K562 (cell line): ENCODE measurements at regions not wholly inside any gene's neighbourhood (a gene's known extent, or its start where the extent isn't known, plus 50 kb on each side); places are given as distances from the start of the nearest gene placed in this dataset.

Experiments used
- ATAC-seq: fragments of 200-7000 bp; cut with Tn5 transposase; 3 replicates; pipeline ENCODE4 v1.9.1; 2020; ENCODE audit warnings: moderate library complexity
- BruUV-seq: library from RNA; stranded (reverse); fragments of 400-500 nt; replicated peaks from 2 replicates; lab custom pipeline; 2021; lab: Mats Ljungman, UMichigan
- CTCF ChIA-PET: fragments of 300-600 bp; formaldehyde crosslinking; extraction: SDS; loops from one replicate; lab custom pipeline; 2021; ENCODE audit warnings: low intra/inter-chr PET ratio; lab: Yijun Ruan, JAX
- POLR2A ChIA-PET: fragments of 300-600, 350-650 bp; sonication (Branson Sonifier 250); formaldehyde crosslinking; extraction: SDS; loops from one replicate; lab custom pipeline; 2021; ENCODE audit warnings: antibody characterized with exemption, inconsistent platforms; lab: Yijun Ruan, JAX
- DNase-seq, 4 experiments: peaks; one replicate each; pipeline versions ENCODE4 v3.0.0 to v3.0.0-alpha.2; 2011 to 2018; ENCODE audit warnings: low spot score in 3 of 4, mixed read lengths in 3 of 4; ENCODE audit errors: extremely low read depth in 1 of 4
- FAIRE-seq: peaks from 2 replicates; lab custom pipeline; 2011; peaks lifted over from hg19 to GRCh38; lab: Jason Lieb, UNC
- H2AFZ ChIP-seq: 2 replicates; pipeline ENCODE4 v1.6.0; 2011; ENCODE audit warnings: low read depth, low read length, control low read depth, inconsistent platforms
- H3K27ac ChIP-seq: fragments of 200-600 bp; 3 replicates; pipeline ENCODE4 v1.8.0; 2011; ENCODE audit warnings: low read depth, mild to moderate bottlenecking, control low read depth, inconsistent platforms, low read length, moderate library complexity, mixed read lengths; ENCODE audit errors: extremely low read depth
- H3K27me3 ChIP-seq, 2 experiments: fragments of 300-600 bp in 1 of 2; 2 replicates in 1 of 2; 3 replicates in 1 of 2; pipeline versions ENCODE4 v1.6.0 to v1.8.0; 2011; ENCODE audit warnings: inconsistent platforms in 2 of 2, low read length in 2 of 2, mild to moderate bottlenecking in 1 of 2, mixed read lengths in 1 of 2, moderate library complexity in 1 of 2; ENCODE audit not compliant: control insufficient read depth in 2 of 2, insufficient read depth in 2 of 2
- H3K36me3 ChIP-seq: fragments of 300-600 bp; 3 replicates; pipeline ENCODE4 v1.8.0; 2011; ENCODE audit warnings: mild to moderate bottlenecking, low read length, inconsistent platforms; ENCODE audit not compliant: control insufficient read depth, insufficient read depth
- H3K4me1 ChIP-seq, 2 experiments: fragments of 200-600 bp in 1 of 2; replicated peaks in 1 of 2; 2 replicates in 1 of 2; 3 replicates in 1 of 2; pipeline versions ENCODE4 v1.5.1 to v1.8.0; 2011; ENCODE audit warnings: inconsistent platforms in 2 of 2, low read length in 2 of 2, mild to moderate bottlenecking in 1 of 2, mixed read lengths in 1 of 2, moderate library complexity in 1 of 2; ENCODE audit not compliant: control insufficient read depth in 2 of 2, insufficient read depth in 2 of 2
- H3K4me2 ChIP-seq: 2 replicates; pipeline ENCODE4 v1.6.1; 2011; ENCODE audit warnings: low read length, control low read depth, inconsistent platforms, mixed read lengths; ENCODE audit not compliant: insufficient read depth
- H3K4me3 ChIP-seq: fragments of 200-600 bp; sonication (generic), shearing (Covaris generic); 2 replicates; pipeline ENCODE4 v1.5.1; 2016; ENCODE audit warnings: control low read depth, inconsistent platforms
- H3K79me2 ChIP-seq: fragments of 200-600 bp; 3 replicates; pipeline ENCODE4 v1.8.0; 2011; ENCODE audit warnings: low read length, inconsistent platforms; ENCODE audit not compliant: control insufficient read depth, insufficient read depth
- H3K9ac ChIP-seq, 2 experiments: 2 replicates each; pipeline versions ENCODE4 v1.6.0 to v1.6.1; 2011; ENCODE audit warnings: low read depth in 2 of 2, low read length in 2 of 2, control low read depth in 1 of 2, inconsistent platforms in 1 of 2, mild to moderate bottlenecking in 1 of 2, mixed read lengths in 1 of 2; ENCODE audit not compliant: insufficient read depth in 1 of 2
- H3K9me1 ChIP-seq: one replicate; pipeline ENCODE4 v1.6.0; 2011; ENCODE audit warnings: inconsistent platforms, mild to moderate bottlenecking, low read length, moderate library complexity; ENCODE audit not compliant: control insufficient read depth, insufficient read depth
- H3K9me3 ChIP-seq: replicated peaks from 2 replicates; pipeline ENCODE4 v1.5.1; 2011; ENCODE audit warnings: low read depth, low read length, inconsistent platforms; ENCODE audit not compliant: control insufficient read depth, insufficient read depth
- H4K20me1 ChIP-seq: replicated peaks from 2 replicates; pipeline ENCODE4 v1.6.1; 2011; ENCODE audit warnings: low read length, inconsistent platforms, mixed read lengths; ENCODE audit not compliant: control insufficient read depth, insufficient read depth
- BRF1 ChIP-seq: IDR thresholded peaks from 3 replicates; pipeline ENCODE4 v1.6.1; 2011; ENCODE audit warnings: borderline replicate concordance, mild to moderate bottlenecking; ENCODE audit not compliant: insufficient read length; ENCODE audit errors: extremely low read depth
- CHCHD3 ChIP-seq: fragments of 250-450 bp; sonication (Bioruptor Pico); IDR thresholded peaks from 2 replicates; pipeline ENCODE4 v2.1.2; 2022; ENCODE audit warnings: mild to moderate bottlenecking
- EZH2 ChIP-seq: IDR thresholded peaks from 2 replicates; pipeline ENCODE4 v1.6.1; 2012; ENCODE audit warnings: low read depth, mild to moderate bottlenecking, inconsistent platforms, low read length, borderline replicate concordance
- SPI1 ChIP-seq: IDR thresholded peaks from 2 replicates; pipeline ENCODE4 v1.6.1; 2011; ENCODE audit warnings: low read depth, low read length, control low read depth, borderline replicate concordance
- SRSF7 ChIP-seq: fragments of 200-400 bp; formaldehyde crosslinking; optimal IDR thresholded peaks from 2 replicates; pipeline ENCODE3; 2017; ENCODE audit warnings: mild to moderate bottlenecking, low read depth, low read length
- TCF3 ChIP-seq: sonication (generic); formaldehyde crosslinking; IDR thresholded peaks from 2 replicates; pipeline ENCODE4 v1.4.0; 2020; ENCODE audit warnings: mild to moderate bottlenecking, missing genetic modification reagents
- WHSC1 ChIP-seq: IDR thresholded peaks from one replicate; pipeline ENCODE4 v1.6.1; 2012; ENCODE audit warnings: low read length, control low read depth, inconsistent platforms
- ZBTB49 ChIP-seq: sonication (generic); formaldehyde crosslinking; IDR thresholded peaks from 2 replicates; pipeline ENCODE4 v1.8.0; 2022; ENCODE audit warnings: missing genetic modification reagents, mild to moderate bottlenecking, borderline replicate concordance
- ZNF316 ChIP-seq: fragments of 450-650 bp; IDR thresholded peaks from 2 replicates; pipeline ENCODE4 v1.6.1; 2016
- WGBS: fragments of 100-300 bp; shearing (Covaris generic); methylation state at CpG from one replicate; pipeline ENCODE4 v1.1.6; 2016; ENCODE audit warnings: low coverage, mixed read lengths; ENCODE audit not compliant: insufficient coverage; ENCODE audit errors: missing lambda C conversion rate; 5-methylcytosine and 5-hydroxymethylcytosine counted together
- in situ Hi-C: fragments of 300-500 bp; cut with MboI; formaldehyde crosslinking; loops from 4 replicates; pipeline ENCODE4 v1.15.0; 2018; ENCODE audit warnings: inconsistent platforms, mixed read lengths
- intact Hi-C: fragments of 100-400 bp; cut with micrococcal nuclease; formaldehyde crosslinking; loops from 2 replicates; pipeline ENCODE4 v1.14.2; 2022
- TF ChIP-seq, protein P1 (sequence below), 2 experiments: fragments of 450-650 bp; conservative IDR thresholded peaks; 2 replicates each; pipeline ENCODE4 v1.6.1; 2017; ENCODE audit warnings: mild to moderate bottlenecking in 2 of 2, moderate library complexity in 2 of 2

DNA sequence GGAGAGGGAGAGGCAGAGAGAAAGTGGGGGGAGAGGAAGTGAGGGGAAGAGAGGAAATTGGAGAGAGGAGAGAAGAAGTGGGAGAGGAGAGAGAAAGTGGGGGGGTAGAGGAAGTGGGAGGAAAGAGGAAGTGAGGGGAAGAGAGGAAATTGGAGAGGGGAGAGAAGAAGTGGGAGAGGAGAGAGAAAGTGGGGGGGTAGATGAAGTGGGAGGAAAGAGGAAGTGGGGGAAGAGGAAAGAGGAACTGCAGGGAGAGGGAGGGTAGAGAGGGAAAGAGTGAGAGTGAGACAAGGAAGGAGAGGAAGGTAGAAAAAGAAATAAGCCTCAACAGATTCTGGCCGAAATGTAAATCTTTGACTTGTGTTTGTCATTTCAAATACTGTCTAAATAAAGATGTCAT is 146.6 kb downstream of the KLF12 start:
- Histone ChIP-seq H3K4me3 (no peak overlapping the region), H3K27me3 (no peaks in the 10 kb centered on the region), H3K9ac (no peak overlapping the region), H3K9me3 (no peaks in the 10 kb centered on the region), H3K4me2 (no peak overlapping the region), H3K79me2 (no peaks in the 10 kb centered on the region), H4K20me1 (no peaks in the 10 kb centered on the region), H3K4me1 (no peaks in the 10 kb centered on the region), H3K27ac (no peak overlapping the region), H3K36me3 (no peaks in the 10 kb centered on the region), H3K9me1 (no peaks in the 10 kb centered on the region), H2AFZ (no peak overlapping the region)
- POLR2A ChIA-PET: no interaction called here
- peak; percentile 42; the same call in 1 of the 2 replicates for TF ChIP-seq SPI1
- TF ChIP-seq WHSC1: no peak
- CTCF ChIA-PET: no interaction called here
- intact Hi-C loops (no loop called here), in situ Hi-C loops (no loop called here)
- DNase-seq (no peak), FAIRE-seq (no peak), ATAC-seq (no peak)
- 0% methylated on average over 1 of the region's 1 CpG for WGBS
- BruUV-seq: no TSS peak

DNA sequence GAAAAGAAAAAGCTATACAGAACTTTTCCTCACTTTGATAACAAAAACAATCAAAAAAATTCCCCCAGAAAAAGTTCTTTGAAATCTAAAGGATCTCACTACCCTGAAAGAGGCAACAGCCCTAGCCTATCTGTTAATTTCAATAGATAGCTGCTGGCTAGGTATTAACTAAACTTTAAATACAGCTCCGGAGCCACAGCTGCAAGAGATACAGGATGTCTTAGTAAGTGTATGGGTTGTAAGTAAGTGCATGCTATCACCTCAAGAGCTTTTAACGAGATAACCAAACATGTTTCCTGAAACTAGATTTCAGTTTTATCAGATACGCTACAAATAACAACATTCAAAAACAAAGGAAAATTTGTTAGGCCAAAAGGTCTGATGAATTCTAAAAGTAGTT is 148.4 kb downstream of the KLF12 start:
- Histone ChIP-seq H3K9me1 (no peaks in the 10 kb centered on the region), H3K79me2 (no peaks in the 10 kb centered on the region), H3K4me3 (no peak overlapping the region), H4K20me1 (no peaks in the 10 kb centered on the region), H2AFZ (no peak overlapping the region), H3K36me3 (no peaks in the 10 kb centered on the region), H3K9ac (no peak overlapping the region), H3K4me1 (no peaks in the 10 kb centered on the region), H3K27ac (no peak overlapping the region), H3K9me3 (no peaks in the 10 kb centered on the region), H3K27me3 (no peaks in the 10 kb centered on the region), H3K4me2 (no peak overlapping the region)
- intact Hi-C loops: no loop called here
- in situ Hi-C loops: no loop called here
- TF ChIP-seq, protein P1, sequence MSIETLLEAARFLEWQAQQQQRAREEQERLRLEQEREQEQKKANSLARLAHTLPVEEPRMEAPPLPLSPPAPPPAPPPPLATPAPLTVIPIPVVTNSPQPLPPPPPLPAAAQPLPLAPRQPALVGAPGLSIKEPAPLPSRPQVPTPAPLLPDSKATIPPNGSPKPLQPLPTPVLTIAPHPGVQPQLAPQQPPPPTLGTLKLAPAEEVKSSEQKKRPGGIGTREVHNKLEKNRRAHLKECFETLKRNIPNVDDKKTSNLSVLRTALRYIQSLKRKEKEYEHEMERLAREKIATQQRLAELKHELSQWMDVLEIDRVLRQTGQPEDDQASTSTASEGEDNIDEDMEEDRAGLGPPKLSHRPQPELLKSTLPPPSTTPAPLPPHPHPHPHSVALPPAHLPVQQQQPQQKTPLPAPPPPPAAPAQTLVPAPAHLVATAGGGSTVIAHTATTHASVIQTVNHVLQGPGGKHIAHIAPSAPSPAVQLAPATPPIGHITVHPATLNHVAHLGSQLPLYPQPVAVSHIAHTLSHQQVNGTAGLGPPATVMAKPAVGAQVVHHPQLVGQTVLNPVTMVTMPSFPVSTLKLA (conservative IDR thresholded peaks at IDR 0.05): no peak
- TF ChIP-seq ZBTB49 (CRISPR knock-in tag) (no peak), TCF3 (CRISPR knock-in tag) (no peak), ZNF316 (no peak), SRSF7 (no peak), EZH2 (no peak), BRF1 (no peak), CHCHD3 (no peak)
- ATAC-seq: no peak
- no peak for FAIRE-seq
- WGBS: 0% methylated on average over 3 of the region's 3 CpGs
- no peak for DNase-seq
- ChIA-PET POLR2A (no interaction called here), CTCF (no interaction called here)
- BruUV-seq: no TSS peak
